Stomach smooth muscle (tissue), 2 donors: ENCODE measurements at regions not wholly inside any gene's neighbourhood (a gene's known extent, or its start where the extent isn't known, plus 50 kb on each side); places are given as distances from the start of the nearest gene placed in this dataset.
"Not testable (repeated sequence)": the region's sequence is repeated elsewhere in the genome, so short reads cannot be mapped to it uniquely, and the experiment has no call there.

Source experiments
- H3K27ac ChIP-seq: one replicate; pipeline ENCODE4 v1.7.0; 2013; ENCODE audit warnings: mild to moderate bottlenecking, low read length, inconsistent platforms
- H3K27me3 ChIP-seq, 2 donors: one replicate each; pipeline ENCODE4 v1.7.0; 2013; ENCODE audit warnings: low read length in 2 of 2; ENCODE audit not compliant: insufficient read depth in 2 of 2, control insufficient read depth in 1 of 2
- H3K36me3 ChIP-seq, 2 donors: one replicate each; pipeline ENCODE4 v1.7.0; 2013; ENCODE audit warnings: low read length in 2 of 2; ENCODE audit not compliant: control insufficient read depth in 2 of 2, insufficient read depth in 2 of 2
- H3K4me1 ChIP-seq: one replicate; pipeline ENCODE4 v1.7.0; 2013; ENCODE audit warnings: low read length; ENCODE audit not compliant: control insufficient read depth, insufficient read depth
- H3K4me3 ChIP-seq, 2 donors: one replicate each; pipeline ENCODE4 v1.7.0; 2013; ENCODE audit warnings: low read length in 2 of 2
- H3K9ac ChIP-seq, 2 donors: one replicate each; pipeline ENCODE4 v1.7.0; 2013; ENCODE audit warnings: low read length in 2 of 2, mild to moderate bottlenecking in 1 of 2
- H3K9me3 ChIP-seq, 2 donors: one replicate each; pipeline ENCODE4 v1.7.0; 2013; ENCODE audit warnings: low read length in 2 of 2; ENCODE audit not compliant: control insufficient read depth in 2 of 2
- donor health status: healthy.
- donor health status: Pancreatic carcinoma.

GRCh38 chr6:140393665-140394540 is 1019.5 kb upstream of the CITED2 start:
- Histone ChIP-seq H3K9me3 (no peaks in the 10 kb centered on the region), H3K9ac (no peak overlapping the region), H3K4me3 (no peak overlapping the region), H3K36me3 (no peaks in the 10 kb centered on the region), H3K27me3 (no peaks in the 10 kb centered on the region), H3K27ac (no peak overlapping the region), H3K4me1 (no peaks in the 10 kb centered on the region)

DNA sequence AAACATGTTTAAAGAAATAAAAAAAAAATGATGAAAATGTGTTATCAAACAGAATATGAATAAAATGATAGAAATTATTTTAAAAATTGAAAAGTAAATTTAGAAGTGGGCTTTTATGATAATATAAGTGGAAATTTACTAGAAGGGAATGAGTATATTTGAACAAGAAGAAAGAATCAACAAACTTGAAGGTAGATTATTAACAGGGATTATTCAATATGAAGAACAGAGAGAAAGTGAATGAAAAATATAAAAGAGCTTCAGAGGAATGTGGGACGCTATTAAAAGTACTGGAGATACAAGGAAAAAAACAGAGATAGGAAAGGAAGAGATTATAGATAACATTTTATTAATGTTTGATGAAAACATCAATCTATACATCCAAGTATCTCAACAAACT is 1014.4 kb upstream of the CITED2 start:
- Histone ChIP-seq H3K4me1 (no peaks in the 10 kb centered on the region), H3K9ac (no peak overlapping the region), H3K9me3 (no peaks in the 10 kb centered on the region), H3K36me3 (no peaks in the 10 kb centered on the region), H3K27me3 (no peaks in the 10 kb centered on the region), H3K27ac (no peak overlapping the region), H3K4me3 (no peak overlapping the region)

DNA sequence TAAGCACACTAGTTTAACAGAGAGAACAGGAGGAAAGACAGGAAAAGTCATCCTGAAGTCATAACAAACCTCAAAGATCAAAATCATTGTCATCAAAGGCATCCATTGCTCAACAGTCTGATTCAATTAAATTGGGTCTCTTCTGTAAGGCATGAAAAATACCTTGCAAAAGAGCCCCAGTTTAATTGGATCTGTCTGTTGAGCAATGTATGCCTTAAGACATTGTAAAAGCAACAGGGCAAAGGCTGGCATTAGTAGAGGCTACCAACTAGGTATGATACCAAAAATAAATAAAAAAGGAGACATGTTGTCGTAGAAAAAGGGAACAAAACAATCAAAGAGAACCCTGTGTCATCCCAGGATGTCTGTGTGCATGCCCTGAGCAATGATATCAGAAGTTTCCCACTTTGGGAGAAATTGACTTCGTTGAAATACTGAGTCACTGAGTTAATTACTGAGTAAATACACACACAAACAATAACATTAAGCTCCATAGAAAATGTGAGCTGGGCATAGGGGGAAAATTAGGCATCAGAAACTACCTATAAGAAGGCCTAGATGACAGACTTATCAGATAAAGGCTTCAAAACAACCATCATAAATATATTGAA is 1013.8 kb upstream of the CITED2 start:
- H3K36me3 ChIP-seq: no peaks in the 10 kb centered on the region
- no peaks in the 10 kb centered on the region for H3K4me1 ChIP-seq
- H3K4me3 ChIP-seq: no peak overlapping the region
- H3K9me3 ChIP-seq: no peaks in the 10 kb centered on the region
- no peaks in the 10 kb centered on the region for H3K27me3 ChIP-seq
- H3K27ac ChIP-seq: no peak overlapping the region
- no peak overlapping the region for H3K9ac ChIP-seq

DNA sequence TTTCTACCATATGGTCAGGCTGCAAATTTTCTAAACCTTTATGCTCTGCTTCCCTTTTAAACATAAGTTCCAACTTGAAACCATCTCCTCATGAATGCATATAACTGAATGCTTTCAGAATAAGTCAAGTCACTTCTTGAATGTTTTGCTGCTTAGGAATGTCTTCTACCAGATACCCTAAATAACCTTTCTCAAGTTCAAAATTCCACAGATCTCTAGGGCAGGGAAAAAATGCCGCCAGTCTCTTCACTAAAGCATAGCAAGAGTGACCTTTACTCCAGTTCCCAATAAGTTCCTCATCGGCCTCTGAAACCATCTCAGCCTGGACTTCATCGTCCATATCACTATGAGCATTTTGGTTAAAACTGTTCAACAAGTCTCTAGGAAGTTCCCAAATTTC is 1011.2 kb upstream of the CITED2 start:
- no peaks in the 10 kb centered on the region for H3K36me3 ChIP-seq
- no peak overlapping the region for H3K9ac ChIP-seq
- H3K27me3 ChIP-seq: no peaks in the 10 kb centered on the region
- no peak overlapping the region for H3K27ac ChIP-seq
- H3K4me1 ChIP-seq: no peaks in the 10 kb centered on the region
- H3K9me3 ChIP-seq: no peaks in the 10 kb centered on the region
- H3K4me3 ChIP-seq: no peak overlapping the region

- no peaks in the 10 kb centered on the region for H3K36me3 ChIP-seq
- no peak overlapping the region for H3K4me3 ChIP-seq
- H3K9me3 ChIP-seq: no peaks in the 10 kb centered on the region
- H3K4me1 ChIP-seq: no peaks in the 10 kb centered on the region
- no peak overlapping the region for H3K27ac ChIP-seq
- H3K9ac ChIP-seq: no peak overlapping the region
- H3K27me3 ChIP-seq: no peaks in the 10 kb centered on the region
Observed at GRCh38 chr6:140382355-140382754, 1007.9 kb upstream of the CITED2 start.

- no peak overlapping the region for H3K9ac ChIP-seq
- H3K27me3 ChIP-seq: no peaks in the 10 kb centered on the region
- H3K27ac ChIP-seq: no peak overlapping the region
- no peaks in the 10 kb centered on the region for H3K9me3 ChIP-seq
- H3K36me3 ChIP-seq: no peaks in the 10 kb centered on the region
- no peak overlapping the region for H3K4me3 ChIP-seq
- H3K4me1 ChIP-seq: no peaks in the 10 kb centered on the region
Observed at GRCh38 chr6:140380427-140381218, 1006.2 kb upstream of the CITED2 start.

- Histone ChIP-seq H3K27me3 (no peaks in the 10 kb centered on the region), H3K9me3 (no peaks in the 10 kb centered on the region), H3K9ac (no peak overlapping the region), H3K27ac (no peak overlapping the region), H3K36me3 (no peaks in the 10 kb centered on the region), H3K4me1 (no peaks in the 10 kb centered on the region), H3K4me3 (no peak overlapping the region)
Observed at GRCh38 chr6:140379919-140380318, 1005.5 kb upstream of the CITED2 start.

- Histone ChIP-seq H3K4me3 (no peak overlapping the region), H3K36me3 (no peaks in the 10 kb centered on the region), H3K9me3 (no peaks in the 10 kb centered on the region), H3K9ac (no peak overlapping the region), H3K4me1 (no peaks in the 10 kb centered on the region), H3K27ac (no peak overlapping the region), H3K27me3 (no peaks in the 10 kb centered on the region)
Observed at GRCh38 chr6:140376209-140376608, 1001.8 kb upstream of the CITED2 start.

DNA sequence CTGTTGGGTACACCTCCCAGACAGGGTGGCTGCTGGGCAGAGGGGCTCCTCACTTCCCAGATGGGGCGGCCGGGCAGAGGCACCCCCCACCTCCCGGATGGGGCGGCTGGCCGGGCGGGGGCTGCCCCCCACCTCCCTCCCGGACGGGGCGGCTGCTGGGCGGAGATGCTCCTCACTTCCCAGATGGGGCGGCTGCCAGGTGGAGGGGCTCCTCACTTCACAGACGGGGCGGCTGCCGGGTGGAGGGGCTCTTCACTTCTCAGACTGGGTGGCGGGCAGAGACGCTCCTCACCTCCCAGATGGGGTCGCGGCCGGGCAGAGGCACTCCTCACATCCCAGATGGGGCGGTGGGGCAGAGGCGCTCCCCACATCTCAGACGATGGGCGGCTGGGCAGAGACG is 999.3 kb upstream of the CITED2 start:
- H3K27me3 ChIP-seq, H3K9ac ChIP-seq: not testable (repeated sequence)

GRCh38 chr6:140372064-140372463 is 997.6 kb upstream of the CITED2 start:
- Histone ChIP-seq H3K4me1 (no peaks in the 10 kb centered on the region), H3K36me3 (no peaks in the 10 kb centered on the region)

More for the DNA sequence above, 999.3 kb upstream of the CITED2 start:
- not testable (repeated sequence) for H3K36me3 ChIP-seq, H3K4me3 ChIP-seq, H3K27ac ChIP-seq, H3K9me3 ChIP-seq, H3K4me1 ChIP-seq

More at GRCh38 chr6:140372064-140372463, 997.6 kb upstream of the CITED2 start:
- Histone ChIP-seq H3K9me3 (no peaks in the 10 kb centered on the region), H3K9ac (no peak overlapping the region), H3K27me3 (no peaks in the 10 kb centered on the region), H3K4me3 (no peak overlapping the region), H3K27ac (no peak overlapping the region)
